ENCODE measurements at regions not wholly inside any gene's neighbourhood (a gene's known extent, or its start where the extent isn't known, plus 50 kb on each side); places are given as distances from the start of the nearest gene placed in this dataset.

- Histone ChIP-seq H3K79me2 (ENCODE audit: control insufficient read depth, insufficient read depth, low read length) (no peaks in the 10 kb centered on the region), H3K4me2 (replicated peaks; ENCODE audit: low read depth, low read length, poor library complexity, severe bottlenecking) (no peak overlapping the region), H4K20me1 (ENCODE audit: control insufficient read depth, insufficient read depth, low read length, poor library complexity, severe bottlenecking) (no peaks in the 10 kb centered on the region), H3K27me3 (replicated peaks in 1 of 4; ENCODE audit: control extremely low read depth in 1 of 4, control insufficient read depth in 3 of 4, insufficient read depth in 4 of 4, low read length in 3 of 4) (peaks cover 0 to 3% (median 0%) of the 10 kb centered on the region in 4 experiments), H3K9ac (ENCODE audit: low read length) (no peak overlapping the region), H3K4me3 (ENCODE audit: control extremely low read depth in 1 of 5, extremely low read depth in 1 of 5, insufficient read depth in 1 of 5, low read depth in 2 of 5, low read length in 4 of 5) (no peak overlapping the region), H3K9me3 (ENCODE audit: control extremely low read depth in 1 of 3, control insufficient read depth in 2 of 3, insufficient read depth in 1 of 3, low read length in 2 of 3) (peaks cover 0 to 3% (median 0%) of the 10 kb centered on the region in 3 donors), H3K36me3 (replicated peaks in 1 of 2; ENCODE audit: control extremely low read depth in 1 of 2, control insufficient read depth in 1 of 2, extremely low read depth in 1 of 2, insufficient read depth in 2 of 2, low read length in 1 of 2) (no peaks in the 10 kb centered on the region), H3K4me1 (ENCODE audit: control insufficient read depth in 2 of 2, insufficient read depth in 2 of 2, low read length in 2 of 2) (no peaks in the 10 kb centered on the region), H2AFZ (ENCODE audit: insufficient read depth, low read depth, low read length, poor library complexity, severe bottlenecking) (no peak overlapping the region), H3K27ac (ENCODE audit: low read length in 2 of 2) (no peak overlapping the region)
- ChIA-PET POLR2A (no interaction called here), CTCF (no interaction called here)
- H3K4me1 Mint-ChIP-seq = no peaks in the 10 kb centered on the region
- no peaks in the 10 kb centered on the region for H3K9me3 Mint-ChIP-seq (ENCODE audit: insufficient read depth)
- DNase-seq (no peak), ATAC-seq (ENCODE audit: low read depth) (no peak)
- WGBS (ENCODE audit: insufficient coverage) = 91% methylated on average over 4 of the region's 6 CpGs
- no peak overlapping the region for H3K4me3 Mint-ChIP-seq
- intact Hi-C loops (cut with micrococcal nuclease) = no loop called here
- TF ChIP-seq CTCF (IDR thresholded peaks at IDR 0.05) (no peak), EZH2 (IDR thresholded peaks at IDR 0.05; ENCODE audit: borderline replicate concordance, insufficient read depth, low read depth, low read length, poor library complexity, severe bottlenecking) (no peak)
- H3K27ac Mint-ChIP-seq = no peak overlapping the region
- peaks cover 3% of the 10 kb centered on the region for H3K27me3 Mint-ChIP-seq
Measured at GRCh38 chr11:33622806-33623205, 77.8 kb downstream of the C11orf91 start.

GRCh38 chr11:33622186-33622585, 78.4 kb downstream of the C11orf91 start:
- H3K4me1 ChIP-seq (ENCODE audit: control insufficient read depth in 2 of 2, insufficient read depth in 2 of 2, low read length in 2 of 2) = no peaks in the 10 kb centered on the region
- H3K27me3 ChIP-seq (replicated peaks in 1 of 4; ENCODE audit: control extremely low read depth in 1 of 4, control insufficient read depth in 3 of 4, insufficient read depth in 4 of 4, low read length in 3 of 4) = peaks cover 0 to 3% (median 0%) of the 10 kb centered on the region in 4 experiments
- intact Hi-C loops (cut with micrococcal nuclease) = no loop called here
- H3K9ac ChIP-seq (ENCODE audit: low read length) = no peak overlapping the region
- peaks cover 0 to 3% (median 0%) of the 10 kb centered on the region in 3 donors for H3K9me3 ChIP-seq (ENCODE audit: control extremely low read depth in 1 of 3, control insufficient read depth in 2 of 3, insufficient read depth in 1 of 3, low read length in 2 of 3)
- TF ChIP-seq EZH2 (IDR thresholded peaks at IDR 0.05; ENCODE audit: borderline replicate concordance, insufficient read depth, low read depth, low read length, poor library complexity, severe bottlenecking) (no peak), CTCF (IDR thresholded peaks at IDR 0.05) (no peak)
- H3K27ac Mint-ChIP-seq = no peak overlapping the region
- no peak overlapping the region for H3K4me3 ChIP-seq (ENCODE audit: control extremely low read depth in 1 of 5, extremely low read depth in 1 of 5, insufficient read depth in 1 of 5, low read depth in 2 of 5, low read length in 4 of 5)
- no peaks in the 10 kb centered on the region for H4K20me1 ChIP-seq (ENCODE audit: control insufficient read depth, insufficient read depth, low read length, poor library complexity, severe bottlenecking)
- H3K9me3 Mint-ChIP-seq (ENCODE audit: insufficient read depth) = no peaks in the 10 kb centered on the region
- ATAC-seq (ENCODE audit: low read depth) = no peak
- H3K27ac ChIP-seq (ENCODE audit: low read length in 2 of 2) = no peak overlapping the region
- no peak for DNase-seq
- H3K4me1 Mint-ChIP-seq = no peaks in the 10 kb centered on the region
- no peak overlapping the region for H3K4me3 Mint-ChIP-seq
- WGBS (ENCODE audit: insufficient coverage) = 93% methylated on average over 7 of the region's 7 CpGs
- H3K4me2 ChIP-seq (replicated peaks; ENCODE audit: low read depth, low read length, poor library complexity, severe bottlenecking) = no peak overlapping the region
- ChIA-PET CTCF (no interaction called here), POLR2A (no interaction called here)
- H3K79me2 ChIP-seq (ENCODE audit: control insufficient read depth, insufficient read depth, low read length) = no peaks in the 10 kb centered on the region
- H3K27me3 Mint-ChIP-seq = peaks cover 3% of the 10 kb centered on the region
- H2AFZ ChIP-seq (ENCODE audit: insufficient read depth, low read depth, low read length, poor library complexity, severe bottlenecking) = no peak overlapping the region
- H3K36me3 ChIP-seq (replicated peaks in 1 of 2; ENCODE audit: control extremely low read depth in 1 of 2, control insufficient read depth in 1 of 2, extremely low read depth in 1 of 2, insufficient read depth in 2 of 2, low read length in 1 of 2) = no peaks in the 10 kb centered on the region

All from B cell (primary cell).